Liver (tissue), 8 donors: ENCODE measurements at regions not wholly inside any gene's neighbourhood (a gene's known extent, or its start where the extent isn't known, plus 50 kb on each side); places are given as distances from the start of the nearest gene placed in this dataset.

Source experiments
- DNase-seq: peaks from one replicate; pipeline ENCODE4 v3.0.0-alpha.2; 2017; ENCODE audit warnings: low spot score
- H3K27ac ChIP-seq, 2 donors: one replicate each; pipeline ENCODE4 v1.7.0; 2013; ENCODE audit warnings: inconsistent platforms in 2 of 2, low read length in 2 of 2, control low read depth in 1 of 2, low read depth in 1 of 2, mild to moderate bottlenecking in 1 of 2
- H3K27me3 ChIP-seq, 4 donors: one replicate each; pipeline versions ENCODE4 v1.6.1 to v1.7.0; 2013; ENCODE audit warnings: low read length in 3 of 4, inconsistent platforms in 1 of 4, mild to moderate bottlenecking in 1 of 4, moderate library complexity in 1 of 4; ENCODE audit not compliant: control insufficient read depth in 4 of 4, insufficient read depth in 4 of 4
- H3K36me3 ChIP-seq, 4 donors: one replicate each; pipeline versions ENCODE4 v1.6.1 to v1.7.0; 2013; ENCODE audit warnings: low read length in 3 of 4, mild to moderate bottlenecking in 3 of 4, low read depth in 1 of 4, moderate library complexity in 1 of 4; ENCODE audit not compliant: control insufficient read depth in 4 of 4, insufficient read depth in 3 of 4
- H3K4me1 ChIP-seq, 4 donors: one replicate each; pipeline versions ENCODE4 v1.6.1 to v1.7.0; 2013; ENCODE audit warnings: low read length in 3 of 4, mild to moderate bottlenecking in 3 of 4, moderate library complexity in 1 of 4; ENCODE audit not compliant: control insufficient read depth in 4 of 4, insufficient read depth in 4 of 4
- H3K4me3 ChIP-seq, 3 donors: one replicate each; pipeline versions ENCODE4 v1.6.1 to v1.7.0; 2013; ENCODE audit warnings: low read length in 3 of 3, control low read depth in 1 of 3, low read depth in 1 of 3, mild to moderate bottlenecking in 1 of 3
- H3K9ac ChIP-seq, 2 donors: one replicate each; pipeline ENCODE4 v1.7.0; 2013; ENCODE audit warnings: low read length in 2 of 2, mild to moderate bottlenecking in 2 of 2, moderate library complexity in 2 of 2, control low read depth in 1 of 2, low read depth in 1 of 2
- H3K9me3 ChIP-seq, 4 donors: one replicate each; pipeline versions ENCODE4 v1.6.1 to v1.7.0; 2013; ENCODE audit warnings: low read length in 3 of 4; ENCODE audit not compliant: control insufficient read depth in 4 of 4
- CTCF ChIP-seq: fragments of 150-350 bp; IDR thresholded peaks from 2 replicates; pipeline ENCODE4 v1.5.1; 2017; ENCODE audit warnings: improper control_type of control experiment, low read depth, low read length; ENCODE audit not compliant: missing input control
- EGR1 ChIP-seq, 2 donors: IDR thresholded peaks; 2 replicates each; pipeline ENCODE4 v1.6.1; 2016 to 2018; ENCODE audit warnings: antibody characterized with exemption in 2 of 2, low read depth in 2 of 2
- FOXA1 ChIP-seq: IDR thresholded peaks from 2 replicates; pipeline ENCODE4 v1.6.1; 2016; ENCODE audit warnings: antibody characterized with exemption
- FOXA2 ChIP-seq: IDR thresholded peaks from 2 replicates; pipeline ENCODE4 v1.6.1; 2016; ENCODE audit warnings: antibody characterized with exemption
- GABPA ChIP-seq, 2 donors: IDR thresholded peaks in 1 of 2; conservative IDR thresholded peaks in 1 of 2; 2 replicates each; pipeline ENCODE4 v1.6.1; 2016; ENCODE audit warnings: antibody characterized with exemption in 2 of 2, mild to moderate bottlenecking in 1 of 2, moderate library complexity in 1 of 2
- HNF4A ChIP-seq, 2 donors: conservative IDR thresholded peaks; 2 replicates each; pipeline ENCODE4 v1.6.1; 2016; ENCODE audit warnings: antibody characterized with exemption in 2 of 2, mild to moderate bottlenecking in 2 of 2
- HNF4G ChIP-seq: IDR thresholded peaks from 2 replicates; pipeline ENCODE4 v1.6.1; 2016; ENCODE audit warnings: antibody characterized with exemption
- JUND ChIP-seq, 2 donors: IDR thresholded peaks; 2 replicates each; pipeline ENCODE4 v1.6.1; 2016; ENCODE audit warnings: antibody characterized with exemption in 2 of 2
- MAX ChIP-seq: IDR thresholded peaks from 2 replicates; pipeline ENCODE4 v1.6.1; 2016; ENCODE audit warnings: antibody characterized with exemption
- NR2F2 ChIP-seq: IDR thresholded peaks from 2 replicates; pipeline ENCODE4 v1.6.1; 2016; ENCODE audit warnings: antibody characterized with exemption
- RAD21 ChIP-seq, 2 donors: IDR thresholded peaks; 2 replicates each; pipeline ENCODE4 v1.6.1; 2016; ENCODE audit warnings: antibody characterized with exemption in 2 of 2, mild to moderate bottlenecking in 2 of 2
- REST ChIP-seq: IDR thresholded peaks from 2 replicates; pipeline ENCODE4 v1.6.1; 2016; ENCODE audit warnings: antibody characterized with exemption, mild to moderate bottlenecking
- RXRA ChIP-seq, 2 donors: IDR thresholded peaks; 2 replicates each; pipeline ENCODE4 v1.6.1; 2017 to 2018; ENCODE audit warnings: antibody characterized with exemption in 2 of 2, mild to moderate bottlenecking in 1 of 2
- SP1 ChIP-seq: IDR thresholded peaks from 2 replicates; pipeline ENCODE4 v1.6.1; 2018; ENCODE audit warnings: antibody characterized with exemption, mild to moderate bottlenecking
- TAF1 ChIP-seq: conservative IDR thresholded peaks from 2 replicates; pipeline ENCODE4 v1.6.1; 2016; ENCODE audit warnings: antibody characterized with exemption, mild to moderate bottlenecking
- YY1 ChIP-seq: IDR thresholded peaks from 2 replicates; pipeline ENCODE4 v1.6.1; 2016; ENCODE audit warnings: antibody characterized with exemption, mild to moderate bottlenecking
- ZBTB33 ChIP-seq: IDR thresholded peaks from 2 replicates; pipeline ENCODE4 v1.6.1; 2016; ENCODE audit warnings: antibody characterized with exemption
- WGBS: extraction: QIAGEN DNeasy Blood & Tissue Kit; methylation state at CpG from one replicate; pipeline ENCODE4 v1.1.7; 2013; 5-methylcytosine and 5-hydroxymethylcytosine counted together
- donor health status: healthy.
- donor health status: healthy.
- donor health status: healthy.
- donor health status: healthy.
- donor health status: healthy.

GRCh38 chr19:28656644-28657043, 556.3 kb downstream of the UQCRFS1 start (continued):
- TF ChIP-seq CTCF (no peak), TAF1 (no peak), JUND (IDR thresholded peaks at IDR 0.05) (no peak), NR2F2 (no peak), RAD21 (IDR thresholded peaks at IDR 0.05) (no peak), FOXA1 (no peak), GABPA (IDR thresholded peaks at IDR 0.05 in 1 of 2, conservative IDR thresholded peaks at IDR 0.05 in 1 of 2) (no peak), YY1 (no peak)

GRCh38 chr19:28655054-28655453, 557.9 kb downstream of the UQCRFS1 start:
- 89% methylated on average over 5 of the region's 5 CpGs for WGBS
- no peaks in the 10 kb centered on the region for H3K4me1 ChIP-seq
- TF ChIP-seq YY1: no peak
- no peak for TF ChIP-seq GABPA (IDR thresholded peaks at IDR 0.05 in 1 of 2, conservative IDR thresholded peaks at IDR 0.05 in 1 of 2)
- TF ChIP-seq TAF1: no peak
- no peak for TF ChIP-seq JUND (IDR thresholded peaks at IDR 0.05)
- no peak for TF ChIP-seq RAD21 (IDR thresholded peaks at IDR 0.05)
- H3K4me3 ChIP-seq: no peak overlapping the region
- DNase-seq: no peak
- H3K27me3 ChIP-seq: peaks cover 0 to 5% (median 0%) of the 10 kb centered on the region in 4 donors
- no peaks in the 10 kb centered on the region for H3K9me3 ChIP-seq
- no peak overlapping the region for H3K27ac ChIP-seq
- H3K9ac ChIP-seq: no peak overlapping the region
- H3K36me3 ChIP-seq: no peaks in the 10 kb centered on the region

GRCh38 chr19:28652765-28653164, 560.2 kb downstream of the UQCRFS1 start:
- Histone ChIP-seq H3K27me3 (peaks cover 0 to 9% (median 0%) of the 10 kb centered on the region in 4 donors), H3K4me3 (no peak overlapping the region), H3K4me1 (no peaks in the 10 kb centered on the region), H3K9me3 (no peaks in the 10 kb centered on the region), H3K27ac (no peak overlapping the region), H3K9ac (no peak overlapping the region), H3K36me3 (no peaks in the 10 kb centered on the region)
- TF ChIP-seq EGR1 (IDR thresholded peaks at IDR 0.05; ENCODE audit: low read depth in 2 of 2) (no peak), RXRA (IDR thresholded peaks at IDR 0.05) (no peak)
- WGBS: 77% methylated on average over 3 of the region's 3 CpGs
- no peak for DNase-seq

GRCh38 chr19:28646629-28647028, 566.3 kb downstream of the UQCRFS1 start:
- 79% methylated on average over 6 of the region's 6 CpGs for WGBS
- H3K27me3 ChIP-seq: peaks cover 0 to 4% (median 0%) of the 10 kb centered on the region in 4 donors
- no peak for DNase-seq
- no peaks in the 10 kb centered on the region for H3K9me3 ChIP-seq
- H3K4me3 ChIP-seq: no peak overlapping the region
- no peaks in the 10 kb centered on the region for H3K4me1 ChIP-seq
- H3K9ac ChIP-seq: no peak overlapping the region
- no peak overlapping the region for H3K27ac ChIP-seq
- no peaks in the 10 kb centered on the region for H3K36me3 ChIP-seq
- TF ChIP-seq JUND (IDR thresholded peaks at IDR 0.05): no peak
- TF ChIP-seq ZBTB33: no peak
- no peak for TF ChIP-seq EGR1 (IDR thresholded peaks at IDR 0.05; ENCODE audit: low read depth in 2 of 2)
- TF ChIP-seq RXRA (IDR thresholded peaks at IDR 0.05): no peak
- no peak for TF ChIP-seq HNF4G
- no peak for TF ChIP-seq MAX
- no peak for TF ChIP-seq FOXA2
- no peak for TF ChIP-seq NR2F2
- TF ChIP-seq CTCF: no peak
- no peak for TF ChIP-seq REST
- no peak for TF ChIP-seq GABPA (IDR thresholded peaks at IDR 0.05 in 1 of 2, conservative IDR thresholded peaks at IDR 0.05 in 1 of 2)
- TF ChIP-seq SP1: no peak
- TF ChIP-seq HNF4A (conservative IDR thresholded peaks at IDR 0.05): no peak
